Endothelial cell of umbilical vein (primary cell): ENCODE measurements at regions not wholly inside any gene's neighbourhood (a gene's known extent, or its start where the extent isn't known, plus 50 kb on each side); places are given as distances from the start of the nearest gene placed in this dataset.

ENCODE experiments used
- EZH2 ChIP-seq: IDR thresholded peaks from 2 replicates; pipeline ENCODE4 v1.6.1; 2012; ENCODE audit warnings: borderline replicate concordance, low read depth, mild to moderate bottlenecking, moderate library complexity, low read length, inconsistent platforms; ENCODE audit not compliant: severe bottlenecking
- FOS ChIP-seq: IDR thresholded peaks from 2 replicates; pipeline ENCODE4 v1.6.1; 2011; ENCODE audit warnings: mild to moderate bottlenecking, low read length, moderate library complexity, borderline replicate concordance; ENCODE audit not compliant: insufficient read depth
- GATA2 ChIP-seq: IDR thresholded peaks from 2 replicates; pipeline ENCODE4 v1.7.0; 2011; ENCODE audit warnings: low read depth, mild to moderate bottlenecking, moderate library complexity, mixed read lengths, low read length; ENCODE audit not compliant: insufficient read length, insufficient read depth
- JUN ChIP-seq: IDR thresholded peaks from 2 replicates; pipeline ENCODE4 v1.6.1; 2011; ENCODE audit warnings: borderline replicate concordance, low read depth; ENCODE audit not compliant: insufficient read length, insufficient read depth
- MAX ChIP-seq: IDR thresholded peaks from 2 replicates; pipeline ENCODE4 v1.6.1; 2011; ENCODE audit not compliant: insufficient read depth, insufficient read length
- MYC ChIP-seq: IDR thresholded peaks from one replicate; pipeline ENCODE4 v1.6.1; 2011; ENCODE audit warnings: mild to moderate bottlenecking, low read depth, low read length
- POLR2A ChIP-seq: IDR thresholded peaks from 2 replicates; pipeline ENCODE4 v1.6.1; 2012; ENCODE audit warnings: low read depth, mild to moderate bottlenecking, control low read depth, low read length
- POLR2AphosphoS5 ChIP-seq: IDR thresholded peaks from 2 replicates; pipeline ENCODE4 v1.6.1; 2012; ENCODE audit warnings: low read depth, mild to moderate bottlenecking, control low read depth, low read length, moderate library complexity; ENCODE audit not compliant: insufficient read depth
- TF ChIP-seq, protein P1 (sequence below), 2 donors: IDR thresholded peaks; 1 replicate in 1 of 2; 2 replicates in 1 of 2; pipeline ENCODE4 v1.5.1; 2011; ENCODE audit warnings: low read length in 2 of 2, mild to moderate bottlenecking in 2 of 2, moderate library complexity in 2 of 2, control low read depth in 1 of 2, inconsistent platforms in 1 of 2, low read depth in 1 of 2; ENCODE audit not compliant: insufficient read depth in 1 of 2; ENCODE audit errors: extremely low read depth in 1 of 2

DNA sequence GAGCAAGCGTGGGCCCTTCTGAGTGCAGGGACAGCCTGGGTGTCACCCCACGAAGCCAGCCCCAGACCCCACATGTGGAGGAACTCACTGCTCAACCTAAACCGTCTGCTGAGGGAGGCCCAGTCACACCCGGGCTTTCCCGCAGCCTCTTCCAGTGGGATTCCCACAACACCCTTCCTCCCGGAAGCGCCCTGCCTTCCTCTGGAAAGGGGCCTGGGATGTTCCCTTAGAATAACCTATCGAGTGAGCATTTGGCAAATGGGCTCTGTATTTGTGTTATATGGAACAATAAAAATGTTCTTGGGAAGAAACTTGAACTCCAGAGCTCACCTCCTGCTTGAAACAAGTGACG is 100.0 kb upstream of the DUSP22 start:
- TF ChIP-seq POLR2A (no peak), MAX (no peak), EZH2 (no peak), JUN (no peak), FOS (no peak), GATA2 (no peak), POLR2AphosphoS5 (no peak), MYC (no peak)
- TF ChIP-seq, protein P1, sequence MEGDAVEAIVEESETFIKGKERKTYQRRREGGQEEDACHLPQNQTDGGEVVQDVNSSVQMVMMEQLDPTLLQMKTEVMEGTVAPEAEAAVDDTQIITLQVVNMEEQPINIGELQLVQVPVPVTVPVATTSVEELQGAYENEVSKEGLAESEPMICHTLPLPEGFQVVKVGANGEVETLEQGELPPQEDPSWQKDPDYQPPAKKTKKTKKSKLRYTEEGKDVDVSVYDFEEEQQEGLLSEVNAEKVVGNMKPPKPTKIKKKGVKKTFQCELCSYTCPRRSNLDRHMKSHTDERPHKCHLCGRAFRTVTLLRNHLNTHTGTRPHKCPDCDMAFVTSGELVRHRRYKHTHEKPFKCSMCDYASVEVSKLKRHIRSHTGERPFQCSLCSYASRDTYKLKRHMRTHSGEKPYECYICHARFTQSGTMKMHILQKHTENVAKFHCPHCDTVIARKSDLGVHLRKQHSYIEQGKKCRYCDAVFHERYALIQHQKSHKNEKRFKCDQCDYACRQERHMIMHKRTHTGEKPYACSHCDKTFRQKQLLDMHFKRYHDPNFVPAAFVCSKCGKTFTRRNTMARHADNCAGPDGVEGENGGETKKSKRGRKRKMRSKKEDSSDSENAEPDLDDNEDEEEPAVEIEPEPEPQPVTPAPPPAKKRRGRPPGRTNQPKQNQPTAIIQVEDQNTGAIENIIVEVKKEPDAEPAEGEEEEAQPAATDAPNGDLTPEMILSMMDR (IDR thresholded peaks at IDR 0.05; ENCODE audit: extremely low read depth in 1 of 2, insufficient read depth in 1 of 2, low read depth in 1 of 2, low read length in 2 of 2): no peak
